Lower lobe of right lung (tissue), 2 donors: ENCODE measurements at regions not wholly inside any gene's neighbourhood (a gene's known extent, or its start where the extent isn't known, plus 50 kb on each side); places are given as distances from the start of the nearest gene placed in this dataset.

ENCODE experiments used
- ATAC-seq, 2 donors: fragments of 200-7000 bp; cut with Tn5 transposase; one replicate each; pipeline ENCODE4 v1.9.1; 2020 to 2022; ENCODE audit warnings: mild to moderate bottlenecking in 2 of 2, moderate library complexity in 2 of 2
- DNase-seq: peaks from one replicate; pipeline ENCODE4 v3.0.0-alpha.2; 2020
- H3K27ac ChIP-seq: fragments of 200-600 bp; one replicate; pipeline ENCODE4 v1.8.0; 2022
- H3K27me3 ChIP-seq: fragments of 200-600 bp; one replicate; pipeline ENCODE4 v1.8.0; 2022; ENCODE audit warnings: low read depth
- H3K36me3 ChIP-seq: fragments of 200-600 bp; one replicate; pipeline ENCODE4 v1.8.0; 2022; ENCODE audit warnings: mild to moderate bottlenecking
- H3K4me1 ChIP-seq: fragments of 200-600 bp; one replicate; pipeline ENCODE4 v1.8.0; 2022
- H3K4me3 ChIP-seq: fragments of 200-600 bp; one replicate; pipeline ENCODE4 v1.8.0; 2022; ENCODE audit warnings: mild to moderate bottlenecking
- H3K9me3 ChIP-seq: fragments of 200-600 bp; one replicate; pipeline ENCODE4 v1.8.0; 2022
- intact Hi-C: fragments of 100-400 bp; cut with DNase I; formaldehyde crosslinking; loops from one replicate; pipeline ENCODE4 v1.11.0; 2022
- TF ChIP-seq, protein P1 (sequence below): fragments of 200-600 bp; IDR thresholded peaks from one replicate; pipeline ENCODE4 v1.8.0; 2022; ENCODE audit warnings: antibody characterized with exemption, mild to moderate bottlenecking
- donor health status: DM: no; HTN: yes; CAD: no; lungs with severe emphysema.

GRCh38 chr7:97401398-97401797 is 283.9 kb downstream of the SDHAF3 start:
- DNase-seq (no peak), ATAC-seq (no peak)
- H3K27ac ChIP-seq = no peak overlapping the region
- no peaks in the 10 kb centered on the region for H3K4me1 ChIP-seq
- TF ChIP-seq, protein P1, sequence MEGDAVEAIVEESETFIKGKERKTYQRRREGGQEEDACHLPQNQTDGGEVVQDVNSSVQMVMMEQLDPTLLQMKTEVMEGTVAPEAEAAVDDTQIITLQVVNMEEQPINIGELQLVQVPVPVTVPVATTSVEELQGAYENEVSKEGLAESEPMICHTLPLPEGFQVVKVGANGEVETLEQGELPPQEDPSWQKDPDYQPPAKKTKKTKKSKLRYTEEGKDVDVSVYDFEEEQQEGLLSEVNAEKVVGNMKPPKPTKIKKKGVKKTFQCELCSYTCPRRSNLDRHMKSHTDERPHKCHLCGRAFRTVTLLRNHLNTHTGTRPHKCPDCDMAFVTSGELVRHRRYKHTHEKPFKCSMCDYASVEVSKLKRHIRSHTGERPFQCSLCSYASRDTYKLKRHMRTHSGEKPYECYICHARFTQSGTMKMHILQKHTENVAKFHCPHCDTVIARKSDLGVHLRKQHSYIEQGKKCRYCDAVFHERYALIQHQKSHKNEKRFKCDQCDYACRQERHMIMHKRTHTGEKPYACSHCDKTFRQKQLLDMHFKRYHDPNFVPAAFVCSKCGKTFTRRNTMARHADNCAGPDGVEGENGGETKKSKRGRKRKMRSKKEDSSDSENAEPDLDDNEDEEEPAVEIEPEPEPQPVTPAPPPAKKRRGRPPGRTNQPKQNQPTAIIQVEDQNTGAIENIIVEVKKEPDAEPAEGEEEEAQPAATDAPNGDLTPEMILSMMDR = no peak
- H3K27me3 ChIP-seq = no peaks in the 10 kb centered on the region
- intact Hi-C loops = no loop called here
- no peaks in the 10 kb centered on the region for H3K9me3 ChIP-seq
- H3K4me3 ChIP-seq = no peak overlapping the region
- H3K36me3 ChIP-seq = no peaks in the 10 kb centered on the region

- TF ChIP-seq, protein P1 = no peak
- Histone ChIP-seq H3K4me1 (no peaks in the 10 kb centered on the region), H3K36me3 (no peaks in the 10 kb centered on the region), H3K4me3 (no peak overlapping the region), H3K27ac (no peak overlapping the region), H3K27me3 (no peaks in the 10 kb centered on the region), H3K9me3 (no peaks in the 10 kb centered on the region)
- DNase-seq (no peak), ATAC-seq (no peak)
- intact Hi-C loops = no loop called here
These were observed 288.3 kb downstream of the SDHAF3 start for GRCh38 chr7:97405835-97406234.

- no peak overlapping the region for H3K4me3 ChIP-seq
- H3K36me3 ChIP-seq = no peaks in the 10 kb centered on the region
- H3K27me3 ChIP-seq = no peaks in the 10 kb centered on the region
- intact Hi-C loops = no loop called here
- ATAC-seq (no peak), DNase-seq (no peak)
- no peaks in the 10 kb centered on the region for H3K4me1 ChIP-seq
- no peaks in the 10 kb centered on the region for H3K9me3 ChIP-seq
- TF ChIP-seq, protein P1 = no peak
- H3K27ac ChIP-seq = no peak overlapping the region
These were observed 289.6 kb downstream of the SDHAF3 start for GRCh38 chr7:97407106-97407505.

DNA sequence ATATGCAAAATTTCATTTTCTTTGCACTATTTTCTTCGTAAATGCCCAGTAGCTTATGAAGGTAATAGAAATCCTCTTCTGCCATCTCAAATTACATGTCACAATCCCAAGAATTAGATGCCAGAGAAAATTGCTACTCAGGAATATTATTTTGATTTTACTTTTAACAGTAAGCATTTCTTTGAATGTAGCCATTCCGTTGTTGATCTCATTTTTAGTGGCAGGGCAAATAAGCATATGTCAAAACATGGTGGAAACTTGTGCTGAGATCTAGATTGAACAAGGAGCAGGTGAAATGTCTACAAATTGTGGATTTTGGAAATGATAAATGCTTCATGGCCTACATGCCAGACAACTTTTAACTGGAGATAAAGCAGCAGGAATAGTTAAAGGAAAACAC is 291.8 kb downstream of the SDHAF3 start:
- H3K36me3 ChIP-seq = no peaks in the 10 kb centered on the region

DNA sequence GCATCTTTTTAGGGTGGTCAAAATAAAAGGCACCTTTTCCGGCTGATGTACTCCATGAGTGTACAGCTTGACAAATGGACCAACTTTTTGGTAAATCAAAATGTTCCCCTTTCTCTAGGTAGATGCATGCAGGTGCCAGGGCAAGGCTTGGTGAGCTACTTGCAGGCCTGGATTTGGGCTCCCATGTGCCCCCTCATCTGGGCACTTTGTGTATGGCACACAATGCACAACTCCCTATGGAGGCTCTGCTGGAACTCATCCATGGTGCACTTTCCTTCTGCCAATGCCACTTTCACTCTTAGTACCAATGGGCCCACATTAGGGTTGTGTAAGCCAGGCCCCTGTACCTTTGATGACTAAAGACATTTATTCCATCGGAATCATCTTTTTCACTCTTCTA is 300.8 kb downstream of the SDHAF3 start:
- no peaks in the 10 kb centered on the region for H3K4me1 ChIP-seq
- intact Hi-C loops = no loop called here
- H3K36me3 ChIP-seq = no peaks in the 10 kb centered on the region
- TF ChIP-seq, protein P1 = no peak
- H3K27me3 ChIP-seq = no peaks in the 10 kb centered on the region
- DNase-seq = no peak
- H3K9me3 ChIP-seq = no peaks in the 10 kb centered on the region
- ATAC-seq = no peak
- no peak overlapping the region for H3K27ac ChIP-seq
- no peak overlapping the region for H3K4me3 ChIP-seq

More for the DNA sequence above, 291.8 kb downstream of the SDHAF3 start:
- H3K27ac ChIP-seq = no peak overlapping the region
- ATAC-seq = no peak
- intact Hi-C loops = no loop called here
- no peaks in the 10 kb centered on the region for H3K27me3 ChIP-seq
- TF ChIP-seq, protein P1 = no peak
- H3K9me3 ChIP-seq = no peaks in the 10 kb centered on the region
- H3K4me1 ChIP-seq = no peaks in the 10 kb centered on the region
- DNase-seq = no peak
- H3K4me3 ChIP-seq = no peak overlapping the region

GRCh38 chr7:97419898-97420297 is 302.4 kb downstream of the SDHAF3 start:
- no peaks in the 10 kb centered on the region for H3K9me3 ChIP-seq
- H3K27ac ChIP-seq = no peak overlapping the region
- DNase-seq (no peak), ATAC-seq (no peak)
- H3K36me3 ChIP-seq = no peaks in the 10 kb centered on the region
- no peaks in the 10 kb centered on the region for H3K27me3 ChIP-seq
- H3K4me1 ChIP-seq = no peaks in the 10 kb centered on the region
- intact Hi-C loops = no loop called here
- TF ChIP-seq, protein P1 = no peak
- no peak overlapping the region for H3K4me3 ChIP-seq
